GM21576 (cell line): ENCODE measurements at regions not wholly inside any gene's neighbourhood (a gene's known extent, or its start where the extent isn't known, plus 50 kb on each side); places are given as distances from the start of the nearest gene placed in this dataset.

Source experiments
- ATAC-seq: cut with Tn5 transposase; IDR thresholded peaks from one replicate; pipeline ENCODE4 v1.9.1; 2021; ENCODE audit warnings: mild to moderate bottlenecking, moderate library complexity; ENCODE audit not compliant: unreplicated experiment

DNA sequence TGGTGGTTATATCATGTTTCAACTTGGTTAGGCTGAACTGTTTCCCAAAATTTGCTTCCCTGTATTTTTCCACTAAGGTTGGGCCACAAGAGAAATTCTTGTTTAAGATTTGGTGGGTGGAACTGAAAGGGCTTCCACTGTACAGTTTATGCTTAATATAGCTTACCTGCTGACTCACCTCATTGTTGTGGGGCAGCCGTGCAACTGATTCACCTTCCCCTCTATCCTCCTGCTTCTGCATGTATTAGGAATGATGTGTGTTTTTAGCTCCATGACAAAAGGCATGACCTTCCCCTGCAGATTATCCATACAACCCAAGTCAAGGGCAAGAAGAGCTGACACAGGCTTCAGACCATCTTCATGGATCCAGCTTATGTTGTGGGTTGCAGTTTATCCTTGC lies 98.4 kb upstream of the GULP1 start:
- no peak for ATAC-seq

- ATAC-seq: no peak
Observed at GRCh38 chr2:188196343-188197008, 95.2 kb upstream of the GULP1 start.

GRCh38 chr2:188199716-188200128 lies 92.0 kb upstream of the GULP1 start:
- ATAC-seq: no peak

GRCh38 chr2:188201639-188202038 lies 90.0 kb upstream of the GULP1 start:
- no peak for ATAC-seq

DNA sequence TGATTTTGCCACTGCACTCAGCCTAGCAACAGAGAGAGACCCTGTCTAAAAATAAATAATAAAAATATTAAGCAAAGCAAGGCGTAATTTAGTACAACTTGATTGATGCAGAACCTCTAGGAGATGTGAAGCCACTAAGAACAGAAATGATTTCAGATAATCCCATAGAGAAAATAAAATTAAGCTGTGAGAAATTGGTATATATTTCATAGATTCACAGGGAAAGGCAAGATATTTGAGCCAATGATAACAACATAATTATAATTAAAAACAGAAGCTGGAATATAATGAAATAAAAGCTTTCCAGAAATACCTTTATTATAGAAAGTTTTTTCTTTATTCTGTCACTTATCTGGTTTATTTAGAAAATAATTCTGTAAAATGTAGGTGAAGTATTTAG lies 88.9 kb upstream of the GULP1 start:
- ATAC-seq: no peak

DNA sequence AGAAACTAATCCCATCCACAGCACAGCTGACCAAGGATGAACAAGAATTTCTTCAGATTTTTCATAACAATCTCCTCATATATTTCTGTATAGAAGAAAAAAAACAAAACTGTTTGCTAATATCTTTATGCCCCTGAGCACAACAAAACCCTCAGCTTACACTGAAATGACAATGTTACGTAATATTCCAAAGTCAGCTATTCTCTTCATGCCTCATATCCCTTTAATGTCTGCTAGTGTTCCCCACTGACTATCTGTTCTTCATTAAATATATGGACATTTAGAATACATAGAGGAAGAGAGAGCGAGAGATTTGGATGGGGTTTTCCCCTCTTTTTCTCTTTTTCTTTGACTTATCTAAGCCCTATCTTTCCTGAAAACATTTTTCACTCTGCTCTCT lies 87.9 kb upstream of the GULP1 start:
- ATAC-seq: no peak

DNA sequence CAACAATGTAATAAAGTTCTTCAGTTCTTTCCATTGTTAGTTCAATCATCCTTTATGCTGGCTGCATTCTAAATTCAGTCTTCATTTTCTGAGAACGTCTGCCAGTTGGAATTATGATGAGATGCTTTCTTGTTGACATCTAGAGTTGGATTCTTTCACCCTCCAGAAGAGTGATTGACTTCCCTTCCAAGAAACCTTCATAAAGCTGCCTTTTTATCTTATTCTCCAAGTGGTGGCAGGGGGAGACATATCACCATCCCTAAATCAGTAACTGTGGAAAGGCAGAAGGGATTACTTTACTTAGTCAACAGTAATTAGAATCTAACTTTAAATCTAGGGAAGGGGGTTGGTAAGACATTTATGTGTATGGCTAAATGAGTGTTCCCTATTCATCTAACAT lies 86.8 kb upstream of the GULP1 start:
- no peak for ATAC-seq

DNA sequence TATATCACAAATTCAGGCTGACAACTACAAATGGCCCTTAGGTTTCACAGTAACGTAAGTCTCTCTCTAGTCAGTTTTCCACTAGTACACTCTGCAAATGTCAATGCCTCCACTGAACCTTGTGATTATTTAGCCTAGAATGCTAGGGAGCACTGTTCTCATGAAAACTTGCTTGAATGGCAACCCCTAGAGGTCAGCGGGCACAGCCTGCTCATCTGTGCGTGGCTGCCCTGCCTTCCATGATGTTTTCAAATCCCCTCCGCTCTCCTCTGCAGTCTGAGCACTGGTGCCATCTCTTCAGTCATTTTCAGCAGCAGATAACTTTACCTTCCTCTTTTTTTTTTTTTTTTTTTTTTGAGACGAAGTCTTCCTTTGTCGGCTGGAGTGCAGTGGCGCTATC lies 84.1 kb upstream of the GULP1 start:
- no peak for ATAC-seq

DNA sequence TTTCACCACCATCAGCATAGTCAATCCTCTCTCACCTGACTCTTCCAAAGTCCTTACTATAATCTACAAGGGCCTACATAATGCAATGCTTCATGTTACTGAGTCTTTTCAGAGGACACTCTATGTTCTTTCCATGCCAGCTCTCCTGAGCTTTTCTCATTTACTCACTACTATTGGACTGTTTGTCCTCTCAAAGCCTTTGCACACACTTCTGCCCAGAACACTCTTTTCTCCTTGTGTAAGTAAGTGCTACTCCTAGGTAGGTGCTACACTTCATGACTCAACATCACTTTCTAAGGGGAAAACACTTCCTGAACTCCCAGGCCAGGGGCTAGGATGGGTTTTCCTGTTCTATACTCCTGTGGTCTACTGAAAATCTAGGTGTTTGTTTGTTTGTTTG lies 82.5 kb upstream of the GULP1 start:
- no peak for ATAC-seq

GRCh38 chr2:188217264-188217663 lies 74.4 kb upstream of the GULP1 start:
- ATAC-seq: no peak

DNA sequence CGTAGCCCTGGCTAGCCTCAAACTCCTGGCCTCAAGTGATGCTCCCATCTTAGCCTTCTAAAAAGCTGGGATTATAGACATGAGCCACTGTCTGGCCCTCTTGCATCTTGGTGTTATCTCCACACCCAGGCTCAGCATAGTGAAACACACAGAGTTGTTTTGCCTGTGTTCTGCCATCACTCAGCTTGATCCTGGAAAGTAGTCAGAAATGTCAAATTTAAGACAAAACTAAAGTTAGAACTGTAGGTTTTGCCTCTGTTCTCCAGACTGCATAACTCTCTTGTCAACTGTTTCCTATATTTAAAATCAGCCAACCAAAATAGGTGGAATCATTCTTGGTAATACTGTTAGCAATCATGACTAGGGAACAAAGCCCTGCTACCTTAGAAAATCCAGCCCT lies 72.1 kb upstream of the GULP1 start:
- no peak for ATAC-seq

GRCh38 chr2:188220535-188220934 lies 71.1 kb upstream of the GULP1 start:
- no peak for ATAC-seq

- no peak for ATAC-seq
Observed at GRCh38 chr2:188227713-188228112, 64.0 kb upstream of the GULP1 start.

DNA sequence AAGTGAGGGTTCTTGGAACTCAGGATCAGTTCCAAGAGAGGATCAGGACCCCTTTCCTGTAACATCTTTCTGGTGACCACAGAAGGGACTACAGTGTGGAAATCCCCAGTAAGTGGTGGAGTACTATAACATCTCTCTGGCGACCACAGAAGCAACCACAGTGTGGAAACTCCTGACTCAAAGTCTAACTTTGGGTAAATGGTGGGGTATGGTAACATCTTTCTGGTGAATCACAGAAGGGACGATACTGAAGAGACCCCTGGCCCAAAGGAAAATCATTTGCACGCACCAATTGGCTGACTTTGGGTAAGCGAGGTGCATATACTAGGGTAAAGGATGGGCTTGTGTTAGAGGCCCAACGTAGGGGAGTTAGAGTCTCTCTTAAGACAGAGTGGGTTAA lies 56.3 kb upstream of the GULP1 start:
- ATAC-seq: peak; percentile 72

DNA sequence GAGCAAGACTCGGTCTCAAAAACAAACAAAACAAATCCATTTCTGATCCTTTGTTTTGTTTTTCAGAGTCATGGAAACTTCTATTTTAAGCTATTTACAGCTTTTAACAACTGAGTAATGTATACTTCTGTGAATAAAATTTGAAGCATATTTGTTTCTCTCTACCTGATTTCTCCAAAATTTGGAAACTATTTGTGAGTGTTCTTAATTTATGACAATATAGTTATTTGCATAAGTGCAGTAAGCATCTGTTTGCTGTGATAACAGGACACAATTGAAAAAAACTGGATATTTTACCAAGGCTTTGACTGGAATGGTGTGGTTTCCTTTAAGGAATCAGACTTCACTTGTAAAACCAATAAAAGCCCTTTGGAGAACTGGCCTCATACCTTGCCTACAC lies 53.3 kb upstream of the GULP1 start:
- no peak for ATAC-seq
